Mesenchymal stem cell (in vitro differentiated cells and primary cell): ENCODE measurements at regions not wholly inside any gene's neighbourhood (a gene's known extent, or its start where the extent isn't known, plus 50 kb on each side); places are given as distances from the start of the nearest gene placed in this dataset.
A peak's percentile ranks its signal among the peaks of the same experiment; 100 is the strongest.

ENCODE experiments used
- DNase-seq: peaks from one replicate; pipeline ENCODE4 v3.0.0-alpha.2; 2013
- H2AFZ ChIP-seq: one replicate; pipeline ENCODE4 v1.6.1; 2013; ENCODE audit warnings: low read depth, mild to moderate bottlenecking, control low read depth, inconsistent platforms, low read length, moderate library complexity
- H2AK5ac ChIP-seq: 2 replicates; pipeline ENCODE4 v1.6.1; 2013; ENCODE audit warnings: low read length, moderate library complexity, mild to moderate bottlenecking, inconsistent platforms; ENCODE audit not compliant: severe bottlenecking
- H2BK120ac ChIP-seq: one replicate; pipeline ENCODE4 v1.6.1; 2013; ENCODE audit warnings: low read depth, mild to moderate bottlenecking, inconsistent platforms, low read length, moderate library complexity
- H2BK12ac ChIP-seq, 2 experiments: one replicate each; pipeline ENCODE4 v1.6.1; 2013; ENCODE audit warnings: inconsistent platforms in 2 of 2, low read length in 2 of 2, mild to moderate bottlenecking in 2 of 2, moderate library complexity in 2 of 2, control low read depth in 1 of 2
- H2BK15ac ChIP-seq: one replicate; pipeline ENCODE4 v1.6.1; 2013; ENCODE audit warnings: mild to moderate bottlenecking, low read depth, inconsistent platforms; ENCODE audit not compliant: poor library complexity, severe bottlenecking
- H2BK5ac ChIP-seq: 2 replicates; pipeline ENCODE4 v1.6.1; 2013; ENCODE audit warnings: low read depth, mild to moderate bottlenecking, low read length, control low read depth, inconsistent platforms; ENCODE audit not compliant: poor library complexity, severe bottlenecking
- H3K14ac ChIP-seq, 2 experiments: one replicate each; pipeline ENCODE4 v1.6.1; 2013; ENCODE audit warnings: inconsistent platforms in 2 of 2, low read length in 2 of 2, control low read depth in 1 of 2, mild to moderate bottlenecking in 1 of 2, moderate library complexity in 1 of 2
- H3K18ac ChIP-seq, 2 experiments: one replicate each; pipeline ENCODE4 v1.6.1; 2013; ENCODE audit warnings: inconsistent platforms in 2 of 2, low read length in 2 of 2, control low read depth in 1 of 2, low read depth in 1 of 2, mild to moderate bottlenecking in 1 of 2
- H3K23ac ChIP-seq, 2 experiments: one replicate each; pipeline ENCODE4 v1.6.1; 2013; ENCODE audit warnings: inconsistent platforms in 2 of 2, low read length in 2 of 2, mild to moderate bottlenecking in 2 of 2, moderate library complexity in 2 of 2, control low read depth in 1 of 2
- H3K27ac ChIP-seq: 2 replicates; pipeline ENCODE4 v1.5.1; 2013; ENCODE audit warnings: mild to moderate bottlenecking, moderate library complexity, low read length, control low read depth, inconsistent platforms; ENCODE audit not compliant: poor library complexity, severe bottlenecking
- H3K27me3 ChIP-seq, 2 experiments: 2 replicates each; pipeline versions ENCODE4 v1.6.1 to v1.7.0; 2013; ENCODE audit warnings: low read length in 2 of 2, mild to moderate bottlenecking in 2 of 2, moderate library complexity in 2 of 2, control low read depth in 1 of 2, inconsistent platforms in 1 of 2; ENCODE audit not compliant: control insufficient read depth in 1 of 2, insufficient read depth in 1 of 2
- H3K36me3 ChIP-seq, 2 experiments: 2 replicates each; pipeline versions ENCODE4 v1.6.1 to v1.7.0; 2013; ENCODE audit warnings: low read length in 2 of 2, control low read depth in 1 of 2, inconsistent platforms in 1 of 2, low read depth in 1 of 2, mild to moderate bottlenecking in 1 of 2; ENCODE audit not compliant: insufficient read depth in 2 of 2, control insufficient read depth in 1 of 2
- H3K4ac ChIP-seq, 2 experiments: one replicate each; pipeline ENCODE4 v1.6.1; 2013; ENCODE audit warnings: inconsistent platforms in 2 of 2, low read length in 2 of 2, mild to moderate bottlenecking in 2 of 2, moderate library complexity in 2 of 2, control low read depth in 1 of 2, low read depth in 1 of 2
- H3K4me1 ChIP-seq: 2 replicates; pipeline ENCODE4 v1.6.1; 2013; ENCODE audit warnings: low read depth, low read length, control low read depth; ENCODE audit not compliant: control insufficient read depth, insufficient read depth
- H3K4me2 ChIP-seq: 2 replicates; pipeline ENCODE4 v1.6.1; 2013; ENCODE audit warnings: low read length, mild to moderate bottlenecking, inconsistent platforms; ENCODE audit not compliant: poor library complexity, severe bottlenecking
- H3K4me3 ChIP-seq, 2 experiments: 2 replicates each; pipeline versions ENCODE4 v1.5.1 to v1.7.0; 2013; ENCODE audit warnings: low read length in 2 of 2, mild to moderate bottlenecking in 2 of 2, control low read depth in 1 of 2, low read depth in 1 of 2; ENCODE audit not compliant: insufficient read depth in 1 of 2
- H3K79me1 ChIP-seq: replicated peaks from 2 replicates; pipeline ENCODE4 v1.6.1; 2013; ENCODE audit warnings: mild to moderate bottlenecking, control low read depth, low read length, inconsistent platforms; ENCODE audit not compliant: poor library complexity, severe bottlenecking
- H3K9ac ChIP-seq: 2 replicates; pipeline ENCODE4 v1.7.0; 2013; ENCODE audit warnings: mild to moderate bottlenecking, low read length, moderate library complexity
- H3K9me3 ChIP-seq: 2 replicates; pipeline ENCODE4 v1.7.0; 2013; ENCODE audit warnings: mild to moderate bottlenecking, low read length; ENCODE audit not compliant: control insufficient read depth
- H4K8ac ChIP-seq: one replicate; pipeline ENCODE4 v1.6.1; 2013; ENCODE audit warnings: inconsistent platforms, mild to moderate bottlenecking, low read length, moderate library complexity
- H4K91ac ChIP-seq: one replicate; pipeline ENCODE4 v1.6.1; 2013; ENCODE audit warnings: mild to moderate bottlenecking, low read length, inconsistent platforms
- WGBS: methylation state at CpG from one replicate; pipeline ENCODE4 v1.1.7; 2013; ENCODE audit warnings: mixed read lengths; 5-methylcytosine and 5-hydroxymethylcytosine counted together

DNA sequence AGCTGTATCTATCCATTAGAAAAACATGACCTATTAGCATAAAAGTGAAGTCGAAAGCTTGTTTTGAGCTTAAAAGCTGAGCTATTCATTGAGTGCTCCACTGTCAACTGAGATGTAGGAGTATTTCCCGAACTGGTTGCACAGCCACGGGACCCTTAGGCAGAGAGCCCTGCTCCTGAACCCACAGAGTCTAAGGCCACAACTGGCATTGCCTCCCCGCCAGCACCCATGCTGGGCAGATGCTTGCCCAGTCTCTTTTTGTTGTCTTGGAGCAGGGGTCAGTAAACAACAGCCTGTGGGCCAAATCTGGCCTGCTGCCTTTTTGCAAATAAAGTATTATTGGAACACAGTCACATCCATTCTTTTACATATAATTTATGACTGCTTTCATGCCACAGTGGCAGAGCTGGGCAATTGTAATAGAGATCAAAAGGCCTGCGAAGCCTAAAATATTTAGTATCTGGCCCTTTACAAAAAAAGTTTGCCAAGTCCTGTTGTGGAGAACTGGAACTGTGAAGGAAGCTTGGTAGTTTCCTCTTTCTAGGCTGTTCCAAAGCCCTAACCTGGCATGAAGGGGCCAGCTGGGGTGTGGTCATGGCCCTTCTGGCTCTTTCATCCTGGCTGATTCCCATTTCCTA, 58.4 kb upstream of the WAPL start:
- H3K27me3 ChIP-seq = no peaks in the 10 kb centered on the region
- H3K4me3 ChIP-seq = no peak overlapping the region
- no peak overlapping the region for H3K14ac ChIP-seq
- no peaks in the 10 kb centered on the region for H3K9me3 ChIP-seq
- H3K23ac ChIP-seq = no peak overlapping the region
- H4K91ac ChIP-seq = no peak overlapping the region
- H2BK5ac ChIP-seq = no peak overlapping the region
- no peak overlapping the region for H2BK120ac ChIP-seq
- no peak overlapping the region for H3K4me2 ChIP-seq
- no peak overlapping the region for H3K4ac ChIP-seq
- no peak overlapping the region for H3K18ac ChIP-seq
- H2AFZ ChIP-seq = no peak overlapping the region
- no peak overlapping the region for H3K27ac ChIP-seq
- H2AK5ac ChIP-seq = no peak overlapping the region
- no peak overlapping the region for H3K9ac ChIP-seq
- H2BK15ac ChIP-seq = no peak overlapping the region
- H3K4me1 ChIP-seq = no peaks in the 10 kb centered on the region
- no peak overlapping the region for H4K8ac ChIP-seq
- no peak overlapping the region for H2BK12ac ChIP-seq
- 87% methylated on average over 5 of the region's 5 CpGs for WGBS
- H3K79me1 ChIP-seq = no peaks in the 10 kb centered on the region
- DNase-seq = no peak
- H3K36me3 ChIP-seq = no peaks in the 10 kb centered on the region

DNA sequence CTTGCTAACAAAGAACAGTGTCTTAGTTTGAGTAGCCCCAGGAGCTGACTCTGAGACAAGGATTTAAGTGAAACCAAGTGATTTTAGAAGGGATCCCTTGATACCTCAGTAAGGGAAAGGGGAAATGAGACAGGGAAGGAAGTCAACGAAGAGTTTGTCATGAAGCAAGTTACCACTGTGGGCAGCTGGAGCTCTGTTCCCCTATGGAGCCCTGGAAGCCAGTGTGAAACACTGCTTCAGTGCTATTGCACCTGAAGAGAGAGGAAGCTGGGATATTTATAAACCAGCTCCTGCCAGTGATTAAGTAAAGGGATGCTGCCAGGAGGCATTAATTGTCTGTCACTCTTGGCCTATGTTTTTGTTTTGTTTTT, 58.9 kb upstream of the WAPL start:
- Histone ChIP-seq H3K4me1 (peaks cover under 1% of the 10 kb centered on the region), H3K23ac (no peak overlapping the region), H3K36me3 (no peaks in the 10 kb centered on the region), H3K9ac (no peak overlapping the region), H3K9me3 (no peaks in the 10 kb centered on the region), H2BK15ac (no peak overlapping the region), H2AFZ (no peak overlapping the region), H2BK120ac (no peak overlapping the region), H3K4me2 (no peak overlapping the region), H3K27me3 (no peaks in the 10 kb centered on the region), H3K79me1 (no peaks in the 10 kb centered on the region), H4K91ac (no peak overlapping the region), H4K8ac (no peak overlapping the region), H3K18ac (no peak overlapping the region), H2AK5ac (no peak overlapping the region), H3K27ac (no peak overlapping the region), H3K4me3 (no peak overlapping the region), H3K14ac (no peak overlapping the region), H2BK12ac (no peak overlapping the region), H3K4ac (no peak overlapping the region), H2BK5ac (no peak overlapping the region)
- DNase-seq = no peak
- WGBS = 79% methylated on average over 1 of the region's 1 CpG

DNA sequence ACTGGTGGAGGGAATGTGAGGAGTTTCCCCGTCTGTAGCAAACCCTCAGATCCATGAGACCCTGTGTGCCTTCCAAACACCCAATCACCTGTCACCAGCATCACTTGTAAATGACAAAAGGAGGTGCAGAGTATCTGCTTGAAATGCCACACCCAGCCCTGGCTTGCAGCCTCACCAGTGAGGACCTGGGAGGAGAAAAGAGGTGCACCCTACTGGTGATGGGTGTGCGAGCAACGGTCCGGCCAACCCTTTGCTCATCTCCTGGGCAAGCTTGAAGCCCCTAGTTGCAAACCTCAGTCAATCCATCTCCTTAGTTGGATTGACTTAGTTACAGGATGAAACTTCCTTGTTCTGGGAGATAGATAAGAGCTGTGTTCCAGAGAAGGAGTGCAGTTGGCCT, 62.4 kb upstream of the WAPL start:
- H4K91ac ChIP-seq = no peak overlapping the region
- H2AK5ac ChIP-seq = no peak overlapping the region
- H3K14ac ChIP-seq = no peak overlapping the region
- no peak overlapping the region for H3K4me3 ChIP-seq
- peaks cover 0 to 3% of the 10 kb centered on the region in 2 experiments for H3K27me3 ChIP-seq
- no peak overlapping the region for H3K23ac ChIP-seq
- H3K4me1 ChIP-seq = peaks cover 2% of the 10 kb centered on the region
- H3K27ac ChIP-seq = no peak overlapping the region
- no peak overlapping the region for H3K4ac ChIP-seq
- no peak overlapping the region for H2BK120ac ChIP-seq
- H3K36me3 ChIP-seq = no peaks in the 10 kb centered on the region
- H3K9ac ChIP-seq = no peak overlapping the region
- H2BK5ac ChIP-seq = no peak overlapping the region
- DNase-seq = no peak
- H3K9me3 ChIP-seq = no peaks in the 10 kb centered on the region
- no peak overlapping the region for H2BK15ac ChIP-seq
- 29% methylated on average over 3 of the region's 4 CpGs for WGBS
- no peak overlapping the region for H2AFZ ChIP-seq
- H3K4me2 ChIP-seq = no peak overlapping the region
- no peak overlapping the region for H2BK12ac ChIP-seq
- no peak overlapping the region for H4K8ac ChIP-seq
- no peak overlapping the region for H3K18ac ChIP-seq
- H3K79me1 ChIP-seq = no peaks in the 10 kb centered on the region

DNA sequence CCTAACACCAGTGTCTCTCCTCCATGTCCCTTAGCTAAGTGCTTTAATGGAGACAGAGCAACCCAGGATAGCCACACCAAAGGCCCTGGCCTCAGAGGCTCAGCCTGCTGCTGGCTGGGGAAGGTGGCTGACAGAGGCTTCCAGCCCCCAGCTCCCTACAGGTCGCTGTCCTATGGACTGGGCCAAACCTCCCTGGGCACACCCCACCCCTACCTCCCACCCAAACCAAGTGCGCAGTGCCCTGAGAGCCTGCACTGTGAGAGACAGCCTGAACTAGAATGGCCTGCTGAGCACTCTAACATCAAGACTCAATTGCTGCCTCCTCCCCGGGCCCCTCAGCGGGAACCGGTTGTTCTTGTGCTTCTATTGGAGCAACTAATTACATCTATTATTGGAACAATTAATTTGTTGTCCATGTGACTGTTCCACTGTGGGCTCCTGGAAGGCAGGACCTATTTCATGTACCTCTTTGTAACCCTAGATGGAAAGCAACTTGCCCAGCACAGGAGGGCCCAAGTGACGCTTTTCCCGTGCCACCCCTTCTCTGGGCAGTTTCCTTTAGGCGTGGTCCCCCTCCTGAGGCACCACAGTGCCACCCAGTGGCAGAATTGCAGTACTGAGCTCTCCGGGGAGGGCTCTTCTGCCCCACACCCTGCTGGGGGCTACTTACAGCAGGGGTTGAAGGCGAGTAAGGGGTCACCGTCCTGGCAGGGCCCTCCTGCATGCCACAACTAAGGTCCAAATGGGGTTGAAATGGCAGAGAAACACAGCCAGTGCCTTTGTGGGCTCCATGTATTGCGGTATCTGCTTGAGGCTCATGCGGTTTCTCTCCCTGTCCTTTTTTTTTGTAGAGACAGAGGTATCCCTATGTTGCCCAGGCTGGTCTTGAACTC, 63.7 kb upstream of the WAPL start:
- no peak overlapping the region for H3K4me2 ChIP-seq
- no peak overlapping the region for H2BK120ac ChIP-seq
- peaks cover 0 to 3% of the 10 kb centered on the region in 2 experiments for H3K27me3 ChIP-seq
- no peak overlapping the region for H2BK12ac ChIP-seq
- H3K4me3 ChIP-seq = no peak overlapping the region
- no peak overlapping the region for H4K8ac ChIP-seq
- H3K23ac ChIP-seq = peak overlapping the region in 1 of 2 experiments; percentile 61
- peak overlapping the region; percentile 31 for H2BK15ac ChIP-seq
- H3K4me1 ChIP-seq = peaks cover 2% of the 10 kb centered on the region
- no peak overlapping the region for H2AK5ac ChIP-seq
- peak overlapping the region in 1 of 2 experiments; percentile 28 for H3K18ac ChIP-seq
- H3K14ac ChIP-seq = no peak overlapping the region
- H3K9me3 ChIP-seq = no peaks in the 10 kb centered on the region
- no peak overlapping the region for H4K91ac ChIP-seq
- DNase-seq = peak; percentile 72
- no peak overlapping the region for H3K27ac ChIP-seq
- H2BK5ac ChIP-seq = no peak overlapping the region
- 38% methylated on average over 10 of the region's 13 CpGs for WGBS
- no peaks in the 10 kb centered on the region for H3K79me1 ChIP-seq
- peak overlapping the region; percentile 36 for H2AFZ ChIP-seq
- H3K9ac ChIP-seq = no peak overlapping the region
- peak overlapping the region in 1 of 2 experiments; percentile 56 for H3K4ac ChIP-seq
- no peaks in the 10 kb centered on the region for H3K36me3 ChIP-seq
